ENCODE measurements at regions not wholly inside any gene's neighbourhood (a gene's known extent, or its start where the extent isn't known, plus 50 kb on each side); places are given as distances from the start of the nearest gene placed in this dataset.
"Not testable (repeated sequence)": the region's sequence is repeated elsewhere in the genome, so short reads cannot be mapped to it uniquely, and the experiment has no call there.

DNA sequence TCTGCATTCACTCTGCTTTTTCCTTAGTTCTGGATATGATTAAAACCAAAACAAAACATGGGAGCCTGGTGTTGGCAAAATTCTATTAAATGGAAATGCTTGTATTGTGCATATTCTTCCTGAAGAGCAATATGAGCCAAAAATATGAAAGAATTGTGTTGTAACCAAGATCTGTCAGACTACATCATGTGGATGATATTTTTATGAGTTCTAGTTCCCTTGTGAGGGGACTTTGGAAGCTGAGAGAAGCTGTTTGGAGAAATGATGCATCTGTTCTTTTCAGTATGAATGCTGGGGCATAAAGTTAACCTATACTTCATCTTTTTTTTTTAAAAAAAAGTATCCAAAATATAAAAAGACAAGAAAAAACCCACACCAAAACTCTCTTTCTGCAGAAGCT lies 782.7 kb downstream of the ANKRD7 start:
- Histone ChIP-seq H3K4me1 (no peaks in the 10 kb centered on the region), H3K27ac (no peak overlapping the region), H3K9me3 (no peaks in the 10 kb centered on the region), H3K36me3 (no peaks in the 10 kb centered on the region), H3K4me3 (no peak overlapping the region), H3K27me3 (no peaks in the 10 kb centered on the region)
- TF ChIP-seq EP300 (IDR thresholded peaks at IDR 0.05), result no peak
- TF ChIP-seq, protein P1, sequence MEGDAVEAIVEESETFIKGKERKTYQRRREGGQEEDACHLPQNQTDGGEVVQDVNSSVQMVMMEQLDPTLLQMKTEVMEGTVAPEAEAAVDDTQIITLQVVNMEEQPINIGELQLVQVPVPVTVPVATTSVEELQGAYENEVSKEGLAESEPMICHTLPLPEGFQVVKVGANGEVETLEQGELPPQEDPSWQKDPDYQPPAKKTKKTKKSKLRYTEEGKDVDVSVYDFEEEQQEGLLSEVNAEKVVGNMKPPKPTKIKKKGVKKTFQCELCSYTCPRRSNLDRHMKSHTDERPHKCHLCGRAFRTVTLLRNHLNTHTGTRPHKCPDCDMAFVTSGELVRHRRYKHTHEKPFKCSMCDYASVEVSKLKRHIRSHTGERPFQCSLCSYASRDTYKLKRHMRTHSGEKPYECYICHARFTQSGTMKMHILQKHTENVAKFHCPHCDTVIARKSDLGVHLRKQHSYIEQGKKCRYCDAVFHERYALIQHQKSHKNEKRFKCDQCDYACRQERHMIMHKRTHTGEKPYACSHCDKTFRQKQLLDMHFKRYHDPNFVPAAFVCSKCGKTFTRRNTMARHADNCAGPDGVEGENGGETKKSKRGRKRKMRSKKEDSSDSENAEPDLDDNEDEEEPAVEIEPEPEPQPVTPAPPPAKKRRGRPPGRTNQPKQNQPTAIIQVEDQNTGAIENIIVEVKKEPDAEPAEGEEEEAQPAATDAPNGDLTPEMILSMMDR (IDR thresholded peaks at IDR 0.05), result no peak
- no peak for TF ChIP-seq POLR2AphosphoS5 (IDR thresholded peaks at IDR 0.05)
- TF ChIP-seq POLR2A (IDR thresholded peaks at IDR 0.05), result no peak
- DNase-seq (ENCODE audit: low spot score in 2 of 2), result no peak

DNA sequence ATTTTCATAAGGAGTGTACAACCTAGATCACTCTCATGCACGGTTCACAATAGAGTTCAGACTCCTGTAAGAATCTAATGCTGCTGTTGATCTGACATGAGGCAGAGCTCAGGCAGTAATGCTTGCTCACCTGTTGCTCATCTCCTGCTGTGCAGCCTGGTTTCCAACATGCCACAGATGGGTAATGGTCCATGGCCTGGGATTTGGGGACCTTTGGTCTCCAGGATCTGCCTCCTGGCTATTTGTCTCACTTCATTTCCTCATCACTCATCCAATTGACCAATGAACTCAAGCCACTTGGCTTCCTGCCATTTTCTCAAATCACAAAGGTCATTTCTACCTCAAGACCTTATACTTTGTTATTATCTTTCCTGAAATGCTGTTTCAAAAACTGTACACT lies 786.1 kb downstream of the ANKRD7 start:
- Histone ChIP-seq H3K9me3 (no peaks in the 10 kb centered on the region), H3K4me1 (no peaks in the 10 kb centered on the region), H3K27ac (no peak overlapping the region), H3K36me3 (no peaks in the 10 kb centered on the region), H3K4me3 (no peak overlapping the region), H3K27me3 (no peaks in the 10 kb centered on the region)
- TF ChIP-seq POLR2A (IDR thresholded peaks at IDR 0.05) (no peak), POLR2AphosphoS5 (IDR thresholded peaks at IDR 0.05) (no peak), EP300 (IDR thresholded peaks at IDR 0.05) (no peak)
- TF ChIP-seq, protein P1 (IDR thresholded peaks at IDR 0.05), result no peak
- 78% methylated on average over 1 of the region's 1 CpG for WGBS
- no peak for DNase-seq (ENCODE audit: low spot score in 2 of 2)

DNA sequence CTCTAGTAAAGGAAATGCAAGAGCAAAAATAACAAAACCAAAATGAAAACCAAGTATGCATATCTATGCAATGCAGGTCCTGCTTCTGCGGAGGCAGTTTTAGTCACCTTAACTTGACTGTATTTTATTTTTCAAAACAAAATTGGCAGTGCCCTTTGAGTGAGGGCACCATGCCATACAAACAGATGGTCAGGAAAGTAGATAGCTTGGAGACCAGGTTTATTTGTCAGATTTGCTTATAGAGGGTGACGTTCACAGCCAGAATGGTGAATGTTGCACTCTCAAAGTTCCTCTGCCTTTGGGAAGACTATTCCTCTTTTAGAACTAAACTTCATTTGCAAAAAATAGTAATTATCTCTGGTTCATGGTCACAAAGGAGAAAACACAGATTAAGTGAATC lies 801.9 kb downstream of the ANKRD7 start:
- no peak overlapping the region for H3K4me3 ChIP-seq
- peaks cover 10% of the 10 kb centered on the region for H3K9me3 ChIP-seq
- no peaks in the 10 kb centered on the region for H3K36me3 ChIP-seq
- H3K27me3 ChIP-seq, result no peaks in the 10 kb centered on the region
- H3K4me1 ChIP-seq, result no peaks in the 10 kb centered on the region
- TF ChIP-seq POLR2A (IDR thresholded peaks at IDR 0.05) (no peak), EP300 (IDR thresholded peaks at IDR 0.05) (no peak), POLR2AphosphoS5 (IDR thresholded peaks at IDR 0.05) (no peak)
- TF ChIP-seq, protein P1 (IDR thresholded peaks at IDR 0.05), result no peak
- WGBS, result 89% methylated on average over 2 of the region's 2 CpGs
- DNase-seq (ENCODE audit: low spot score in 2 of 2), result no peak
- no peak overlapping the region for H3K27ac ChIP-seq

DNA sequence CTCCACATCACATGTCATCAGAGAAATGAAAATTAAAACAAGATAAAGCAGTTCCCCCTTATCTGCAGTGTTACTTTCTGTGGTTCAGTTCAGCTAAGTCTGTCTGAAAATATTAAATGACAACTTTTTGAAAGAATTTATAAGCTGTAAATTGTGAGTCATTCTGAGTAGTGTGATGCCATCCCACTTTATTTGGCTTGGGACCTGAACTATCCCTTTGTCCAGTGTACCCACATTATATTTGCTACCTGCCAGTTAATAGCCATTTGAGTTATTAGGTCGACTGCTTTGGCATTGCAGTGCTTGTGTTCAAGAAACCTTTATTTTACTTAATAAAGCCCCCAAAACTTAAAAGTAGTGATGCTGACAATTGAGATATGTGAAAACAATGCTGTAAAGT lies 804.2 kb downstream of the ANKRD7 start:
- WGBS, result 46% methylated on average over 1 of the region's 1 CpG
- peaks cover 3% of the 10 kb centered on the region for H3K9me3 ChIP-seq
- TF ChIP-seq POLR2A (IDR thresholded peaks at IDR 0.05) (no peak), EP300 (IDR thresholded peaks at IDR 0.05) (no peak), POLR2AphosphoS5 (IDR thresholded peaks at IDR 0.05) (no peak)
- TF ChIP-seq, protein P1 (IDR thresholded peaks at IDR 0.05), result no peak
- H3K4me3 ChIP-seq, result no peak overlapping the region
- no peak overlapping the region for H3K27ac ChIP-seq
- no peaks in the 10 kb centered on the region for H3K4me1 ChIP-seq
- H3K27me3 ChIP-seq, result no peaks in the 10 kb centered on the region
- H3K36me3 ChIP-seq, result no peaks in the 10 kb centered on the region
- DNase-seq (ENCODE audit: low spot score in 2 of 2), result no peak

DNA sequence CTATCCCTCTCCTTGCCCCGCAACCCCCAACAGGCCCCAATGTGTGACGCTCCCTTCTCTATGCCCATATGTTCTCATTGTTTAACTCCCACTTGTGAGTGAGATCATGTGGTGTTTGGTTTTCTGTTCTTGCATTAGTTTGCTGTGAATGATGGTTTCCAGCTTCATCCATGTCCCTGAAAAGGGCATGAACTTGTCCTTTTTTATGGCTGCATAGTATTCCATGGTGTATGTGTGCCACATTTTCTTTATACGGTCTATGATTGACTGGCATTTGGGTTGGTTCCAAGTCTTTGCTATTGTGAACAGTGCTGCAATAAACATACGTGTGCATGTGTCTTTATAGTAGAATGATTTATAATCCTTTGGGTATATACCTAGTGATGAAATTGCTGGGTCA lies 807.6 kb downstream of the ANKRD7 start:
- not testable (repeated sequence) for H3K4me1 ChIP-seq; H3K36me3 ChIP-seq; DNase-seq (ENCODE audit: low spot score in 2 of 2)

DNA sequence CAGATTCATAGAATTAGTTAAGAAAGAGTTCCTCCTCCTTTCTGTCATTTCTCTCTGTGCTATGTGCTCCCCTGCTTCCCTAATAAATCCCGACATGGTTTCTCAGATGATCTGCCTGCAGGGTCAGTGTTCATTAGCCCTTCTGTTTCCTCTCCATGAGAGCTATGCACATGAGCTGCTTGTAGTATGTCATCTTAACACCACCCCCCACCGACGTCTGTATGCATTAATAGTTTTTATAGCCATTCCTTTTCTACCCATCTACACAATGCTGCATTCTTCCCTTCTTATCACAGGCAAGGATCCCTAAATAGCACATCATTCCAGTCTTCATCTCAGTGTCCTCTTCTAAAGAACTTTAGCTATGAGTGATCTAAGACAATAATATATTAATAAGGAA lies 809.1 kb downstream of the ANKRD7 start:
- WGBS, result 64% methylated on average over 3 of the region's 3 CpGs
- Histone ChIP-seq H3K9me3 (no peaks in the 10 kb centered on the region), H3K27me3 (no peaks in the 10 kb centered on the region), H3K4me1 (no peaks in the 10 kb centered on the region), H3K27ac (no peak overlapping the region), H3K4me3 (no peak overlapping the region), H3K36me3 (no peaks in the 10 kb centered on the region)
- no peak for DNase-seq (ENCODE audit: low spot score in 2 of 2)
- TF ChIP-seq POLR2AphosphoS5 (IDR thresholded peaks at IDR 0.05) (no peak), EP300 (IDR thresholded peaks at IDR 0.05) (no peak), POLR2A (IDR thresholded peaks at IDR 0.05) (no peak)
- TF ChIP-seq, protein P1 (IDR thresholded peaks at IDR 0.05), result no peak

More for the DNA sequence above, 807.6 kb downstream of the ANKRD7 start:
- not testable (repeated sequence) for H3K27ac ChIP-seq, H3K4me3 ChIP-seq, H3K9me3 ChIP-seq, H3K27me3 ChIP-seq
- WGBS, result 92% methylated on average over 4 of the region's 4 CpGs
